IMR-90 (cell line): ENCODE measurements at regions not wholly inside any gene's neighbourhood (a gene's known extent, or its start where the extent isn't known, plus 50 kb on each side); places are given as distances from the start of the nearest gene placed in this dataset.

Experiments used
- ATAC-seq: fragments of 200-7000 bp; cut with Tn5 transposase; 2 replicates; pipeline ENCODE4 v1.9.1; 2020; ENCODE audit warnings: low read depth, mild to moderate bottlenecking, moderate library complexity
- BruUV-seq: library from RNA; stranded (reverse); fragments of 400-500 nt; replicated peaks from 2 replicates; lab custom pipeline; 2021; lab: Mats Ljungman, UMichigan
- CTCF ChIA-PET: fragments of 300-600 bp; formaldehyde crosslinking; extraction: SDS; loops from one replicate; lab custom pipeline; 2021; ENCODE audit warnings: antibody characterized with exemption; lab: Yijun Ruan, JAX
- POLR2A ChIA-PET: fragments of 300-600 bp; sonication (Branson Sonifier 250); formaldehyde crosslinking; loops from one replicate; lab custom pipeline; 2022; ENCODE audit warnings: antibody characterized with exemption; ENCODE audit not compliant: unreplicated experiment; lab: Charles Lee
- DNase-seq: peaks from one replicate; pipeline ENCODE4 v3.0.0; 2013
- H2AFZ ChIP-seq: replicated peaks from 2 replicates; pipeline ENCODE3; 2013; ENCODE audit warnings: low read length, mild to moderate bottlenecking; ENCODE audit not compliant: poor library complexity
- H2AK5ac ChIP-seq: 2 replicates; pipeline ENCODE4 v1.6.1; 2013; ENCODE audit warnings: low read depth, low read length, inconsistent platforms
- H2AK9ac ChIP-seq: replicated peaks from 2 replicates; pipeline ENCODE3; 2013; ENCODE audit warnings: mild to moderate bottlenecking, low read depth, low read length, moderate library complexity; ENCODE audit not compliant: poor library complexity
- H2BK120ac ChIP-seq: 2 replicates; pipeline ENCODE4 v1.6.1; 2013; ENCODE audit warnings: low read depth, low read length, inconsistent platforms
- H2BK15ac ChIP-seq: 3 replicates; pipeline ENCODE4 v1.6.1; 2013; ENCODE audit warnings: low read depth, low read length, inconsistent platforms
- H2BK20ac ChIP-seq: 2 replicates; pipeline ENCODE4 v1.6.1; 2013; ENCODE audit warnings: low read depth, mild to moderate bottlenecking, inconsistent platforms, low read length, moderate library complexity
- H2BK5ac ChIP-seq: 2 replicates; pipeline ENCODE4 v1.6.1; 2013; ENCODE audit warnings: mild to moderate bottlenecking, low read depth, low read length, inconsistent platforms; ENCODE audit not compliant: poor library complexity, severe bottlenecking
- H3K14ac ChIP-seq: replicated peaks from 2 replicates; pipeline ENCODE4 v1.6.1; 2013; ENCODE audit warnings: low read depth, low read length, inconsistent platforms
- H3K18ac ChIP-seq: 2 replicates; pipeline ENCODE4 v1.6.1; 2013; ENCODE audit warnings: low read depth, low read length, control low read depth
- H3K23ac ChIP-seq: 2 replicates; pipeline ENCODE4 v1.6.1; 2013; ENCODE audit warnings: low read depth, low read length, inconsistent platforms
- H3K27ac ChIP-seq: 2 replicates; pipeline ENCODE4 v1.5.1; 2013; ENCODE audit warnings: mild to moderate bottlenecking, control low read depth, low read length; ENCODE audit not compliant: insufficient read depth
- H3K27me3 ChIP-seq: 2 replicates; pipeline ENCODE4 v1.6.1; 2013; ENCODE audit warnings: low read length; ENCODE audit not compliant: control insufficient read depth, insufficient read depth
- H3K36me3 ChIP-seq: 2 replicates; pipeline ENCODE4 v1.6.1; 2013; ENCODE audit warnings: low read length, mixed read lengths; ENCODE audit not compliant: control insufficient read depth, insufficient read depth
- H3K4ac ChIP-seq: 2 replicates; pipeline ENCODE4 v1.6.1; 2013; ENCODE audit warnings: low read depth, low read length, inconsistent platforms
- H3K4me1 ChIP-seq: 2 replicates; pipeline ENCODE4 v1.6.1; 2013; ENCODE audit warnings: low read length, mixed read lengths; ENCODE audit not compliant: control insufficient read depth, insufficient read depth
- H3K4me2 ChIP-seq: 2 replicates; pipeline ENCODE4 v1.6.1; 2013; ENCODE audit warnings: low read depth, mild to moderate bottlenecking, control low read depth, low read length, moderate library complexity
- H3K4me3 ChIP-seq: 2 replicates; pipeline ENCODE4 v1.5.1; 2013; ENCODE audit warnings: low read depth, mild to moderate bottlenecking, control low read depth, low read length, moderate library complexity; ENCODE audit not compliant: insufficient read depth
- H3K56ac ChIP-seq: 2 replicates; pipeline ENCODE4 v1.6.1; 2013; ENCODE audit warnings: low read length, inconsistent platforms; ENCODE audit not compliant: insufficient read depth; ENCODE audit errors: extremely low read depth
- H3K79me1 ChIP-seq, 2 experiments: 2 replicates each; pipeline ENCODE4 v1.6.1; 2013; ENCODE audit warnings: low read length in 2 of 2, inconsistent platforms in 1 of 2, low read depth in 1 of 2
- H3K9ac ChIP-seq: 2 replicates; pipeline ENCODE4 v1.6.1; 2013; ENCODE audit warnings: low read depth, low read length, control low read depth
- H3K9me1 ChIP-seq: 2 replicates; pipeline ENCODE4 v1.6.1; 2013; ENCODE audit warnings: low read length, inconsistent platforms; ENCODE audit not compliant: insufficient read depth
- H3K9me3 ChIP-seq: 2 replicates; pipeline ENCODE4 v1.6.1; 2013; ENCODE audit warnings: low read length; ENCODE audit not compliant: control insufficient read depth, insufficient read depth
- H4K20me1 ChIP-seq: 2 replicates; pipeline ENCODE4 v1.6.1; 2013; ENCODE audit warnings: low read length, inconsistent platforms; ENCODE audit not compliant: insufficient read depth
- H4K5ac ChIP-seq: 2 replicates; pipeline ENCODE4 v1.6.1; 2013; ENCODE audit warnings: mild to moderate bottlenecking, low read depth, low read length, control low read depth
- H4K8ac ChIP-seq, 2 experiments: 2 replicates each; pipeline ENCODE4 v1.6.1; 2013; ENCODE audit warnings: low read depth in 2 of 2, low read length in 2 of 2, control low read depth in 1 of 2, inconsistent platforms in 1 of 2
- H4K91ac ChIP-seq: 2 replicates; pipeline ENCODE4 v1.6.1; 2013; ENCODE audit warnings: low read depth, low read length, inconsistent platforms; ENCODE audit not compliant: insufficient read depth
- BHLHE40 ChIP-seq: fragments of 150-350 bp; IDR thresholded peaks from 2 replicates; pipeline ENCODE4 v1.6.1; 2016; ENCODE audit warnings: mild to moderate bottlenecking, low read depth, low read length
- CEBPB ChIP-seq: IDR thresholded peaks from 2 replicates; pipeline ENCODE4 v1.6.1; 2012; ENCODE audit warnings: low read depth, low read length, improper control_type of control experiment
- CHD1 ChIP-seq: IDR thresholded peaks from 2 replicates; pipeline ENCODE4 v1.6.1; 2012; ENCODE audit warnings: low read depth, low read length, improper control_type of control experiment
- FOS ChIP-seq: fragments of 150-350 bp; IDR thresholded peaks from 2 replicates; pipeline ENCODE4 v1.6.1; 2016; ENCODE audit warnings: low read depth, low read length
- MAFK ChIP-seq: IDR thresholded peaks from 2 replicates; pipeline ENCODE4 v1.6.1; 2012; ENCODE audit warnings: low read depth, low read length, improper control_type of control experiment
- MAZ ChIP-seq: IDR thresholded peaks from 2 replicates; pipeline ENCODE4 v1.6.1; 2012; ENCODE audit warnings: low read depth, mild to moderate bottlenecking, low read length, improper control_type of control experiment, moderate library complexity, borderline replicate concordance
- NFE2L2 ChIP-seq: fragments of 150-350 bp; IDR thresholded peaks from 2 replicates; pipeline ENCODE4 v1.6.1; 2016; ENCODE audit warnings: low read depth, mild to moderate bottlenecking, low read length
- POLR2A ChIP-seq: IDR thresholded peaks from 2 replicates; pipeline ENCODE4 v1.6.1; 2012; ENCODE audit warnings: mild to moderate bottlenecking, low read depth, low read length
- RAD21 ChIP-seq: IDR thresholded peaks from 2 replicates; pipeline ENCODE4 v1.6.1; 2012; ENCODE audit warnings: low read length, improper control_type of control experiment
- RCOR1 ChIP-seq: IDR thresholded peaks from 2 replicates; pipeline ENCODE4 v1.6.1; 2012; ENCODE audit warnings: mild to moderate bottlenecking, low read length, improper control_type of control experiment; ENCODE audit not compliant: insufficient replicate concordance
- RFX5 ChIP-seq: IDR thresholded peaks from 2 replicates; pipeline ENCODE4 v1.8.0; 2012; ENCODE audit warnings: low read depth, mild to moderate bottlenecking, low read length, moderate library complexity
- SMC3 ChIP-seq: fragments of 150-350 bp; IDR thresholded peaks from 2 replicates; pipeline ENCODE4 v1.6.1; 2016; ENCODE audit warnings: low read depth, mild to moderate bottlenecking, antibody characterized with exemption, low read length, moderate library complexity
- WGBS, 2 experiments: methylation state at CpG; one replicate each; pipeline versions ENCODE4 v1.1.5 to v1.1.7; 2013; ENCODE audit warnings: missing lambda C conversion rate in 2 of 2; ENCODE audit not compliant: insufficient read length in 1 of 2; ENCODE audit errors: extremely low coverage in 2 of 2; 5-methylcytosine and 5-hydroxymethylcytosine counted together
- dilution Hi-C: fragments of 300-500 bp; cut with HindIII; formaldehyde crosslinking; loops from one replicate; pipeline ENCODE4 v1.14.3; 2018; ENCODE audit warnings: low sequenced_read_pairs; ENCODE audit not compliant: unreplicated experiment
- in situ Hi-C: fragments of 300-500 bp; cut with MboI; formaldehyde crosslinking; loops from 3 replicates; pipeline ENCODE4 v1.14.3; 2019; ENCODE audit warnings: low sequenced_read_pairs, inconsistent platforms, mixed read lengths
- intact Hi-C: fragments of 100-400 bp; cut with micrococcal nuclease; formaldehyde crosslinking; loops from 2 replicates; pipeline ENCODE4 v1.10.0; 2022
- TF ChIP-seq, protein P1 (sequence below): fragments of 150-350 bp; IDR thresholded peaks from 2 replicates; pipeline ENCODE4 v1.6.1; 2016; ENCODE audit warnings: low read depth, mild to moderate bottlenecking, low read length, moderate library complexity, borderline replicate concordance
- TF ChIP-seq, protein P2 (sequence below): conservative IDR thresholded peaks from 2 replicates; pipeline ENCODE4 v1.5.1; 2012; ENCODE audit warnings: mild to moderate bottlenecking, low read depth, low read length, improper control_type of control experiment

DNA sequence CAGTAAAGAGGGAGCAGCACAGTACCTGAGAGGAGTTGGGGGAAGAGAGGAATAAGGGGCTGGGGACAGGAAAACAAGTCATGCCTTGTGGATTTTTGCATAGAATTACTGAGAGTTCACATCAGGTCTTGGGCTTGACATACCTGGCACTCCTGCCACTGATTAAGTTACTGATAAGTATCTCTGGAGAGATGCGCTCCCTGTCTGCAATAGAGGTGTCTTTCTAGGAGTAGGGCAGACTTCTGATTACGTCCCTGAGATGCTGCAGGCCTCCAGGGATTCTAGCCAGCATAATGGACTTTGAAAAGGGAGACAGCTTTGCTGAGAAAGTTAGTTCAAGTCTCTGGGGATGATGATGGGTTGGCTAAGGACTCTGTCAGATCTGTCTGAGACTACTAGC lies 69.4 kb downstream of the CHRNA1 start:
- in situ Hi-C loops (loop anchor here (5.0 to 10.0 kb wide), 3 partner anchors 118 to 590 kb away; no protein-coding TSS in a partner anchor), intact Hi-C loops (loop anchor here (10.0 kb wide), 1 partner anchor 590 kb away; no protein-coding TSS in a partner anchor), dilution Hi-C loops (no loop called here)
- 40% methylated on average over 2 of the region's 2 CpGs; no CpG with 5 or more reads in 1 of the 2 experiments for WGBS, 2 experiments
- Histone ChIP-seq H3K4ac (no peak overlapping the region), H4K20me1 (no peaks in the 10 kb centered on the region), H3K36me3 (no peaks in the 10 kb centered on the region), H3K4me3 (no peak overlapping the region), H3K27ac (no peak overlapping the region), H3K27me3 (peaks cover 40% of the 10 kb centered on the region), H2BK5ac (no peak overlapping the region), H3K4me1 (no peaks in the 10 kb centered on the region), H3K56ac (no peak overlapping the region), H3K23ac (no peak overlapping the region), H2AFZ (no peak overlapping the region), H3K79me1 (no peaks in the 10 kb centered on the region), H2AK9ac (no peak overlapping the region), H2AK5ac (no peak overlapping the region), H3K14ac (no peak overlapping the region), H2BK20ac (no peak overlapping the region), H4K91ac (no peak overlapping the region), H4K5ac (no peak overlapping the region), H3K4me2 (no peak overlapping the region), H3K9me1 (no peaks in the 10 kb centered on the region; the same call in 1 of the 2 replicates), H3K9ac (no peak overlapping the region), H3K18ac (no peak overlapping the region), H3K9me3 (no peaks in the 10 kb centered on the region), H2BK120ac (no peak overlapping the region), H2BK15ac (no peak overlapping the region), H4K8ac (no peak overlapping the region)
- ChIA-PET POLR2A (interaction anchor here (0.5 kb wide), 1 partner anchor 82 kb away, joined by 3 read pairs; no protein-coding TSS in a partner anchor), CTCF (interaction anchor here (0.8 to 1.8 kb wide), 3 partner anchors 54 to 117 kb away, joined by 3 to 8 read pairs (median 5); no protein-coding TSS in a partner anchor)
- DNase-seq (no peak), ATAC-seq (no peak)
- TF ChIP-seq BHLHE40 (no peak), FOS (no peak), CHD1 (no peak), CEBPB (no peak), MAFK (no peak), RAD21 (no peak), MAZ (no peak), RFX5 (no peak), SMC3 (no peak), NFE2L2 (no peak), POLR2A (no peak), RCOR1 (no peak)
- TF ChIP-seq, protein P1, sequence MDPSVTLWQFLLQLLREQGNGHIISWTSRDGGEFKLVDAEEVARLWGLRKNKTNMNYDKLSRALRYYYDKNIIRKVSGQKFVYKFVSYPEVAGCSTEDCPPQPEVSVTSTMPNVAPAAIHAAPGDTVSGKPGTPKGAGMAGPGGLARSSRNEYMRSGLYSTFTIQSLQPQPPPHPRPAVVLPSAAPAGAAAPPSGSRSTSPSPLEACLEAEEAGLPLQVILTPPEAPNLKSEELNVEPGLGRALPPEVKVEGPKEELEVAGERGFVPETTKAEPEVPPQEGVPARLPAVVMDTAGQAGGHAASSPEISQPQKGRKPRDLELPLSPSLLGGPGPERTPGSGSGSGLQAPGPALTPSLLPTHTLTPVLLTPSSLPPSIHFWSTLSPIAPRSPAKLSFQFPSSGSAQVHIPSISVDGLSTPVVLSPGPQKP: no peak
- TF ChIP-seq, protein P2, sequence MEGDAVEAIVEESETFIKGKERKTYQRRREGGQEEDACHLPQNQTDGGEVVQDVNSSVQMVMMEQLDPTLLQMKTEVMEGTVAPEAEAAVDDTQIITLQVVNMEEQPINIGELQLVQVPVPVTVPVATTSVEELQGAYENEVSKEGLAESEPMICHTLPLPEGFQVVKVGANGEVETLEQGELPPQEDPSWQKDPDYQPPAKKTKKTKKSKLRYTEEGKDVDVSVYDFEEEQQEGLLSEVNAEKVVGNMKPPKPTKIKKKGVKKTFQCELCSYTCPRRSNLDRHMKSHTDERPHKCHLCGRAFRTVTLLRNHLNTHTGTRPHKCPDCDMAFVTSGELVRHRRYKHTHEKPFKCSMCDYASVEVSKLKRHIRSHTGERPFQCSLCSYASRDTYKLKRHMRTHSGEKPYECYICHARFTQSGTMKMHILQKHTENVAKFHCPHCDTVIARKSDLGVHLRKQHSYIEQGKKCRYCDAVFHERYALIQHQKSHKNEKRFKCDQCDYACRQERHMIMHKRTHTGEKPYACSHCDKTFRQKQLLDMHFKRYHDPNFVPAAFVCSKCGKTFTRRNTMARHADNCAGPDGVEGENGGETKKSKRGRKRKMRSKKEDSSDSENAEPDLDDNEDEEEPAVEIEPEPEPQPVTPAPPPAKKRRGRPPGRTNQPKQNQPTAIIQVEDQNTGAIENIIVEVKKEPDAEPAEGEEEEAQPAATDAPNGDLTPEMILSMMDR: no peak
- no TSS peak for BruUV-seq
